GM23338 (cell line): ENCODE measurements at regions not wholly inside any gene's neighbourhood (a gene's known extent, or its start where the extent isn't known, plus 50 kb on each side); places are given as distances from the start of the nearest gene placed in this dataset.

Experiments used
- ATAC-seq: fragments of 200-7000 bp; cut with Tn5 transposase; 3 replicates; pipeline ENCODE4 v1.9.1; 2020
- DNase-seq: peaks from one replicate; pipeline ENCODE4 v3.0.0-alpha.2; 2015; ENCODE audit warnings: low spot score
- H2AFZ ChIP-seq: fragments of 200-600 bp; sonication (generic); 2 replicates; pipeline ENCODE4 v1.8.0; 2016; ENCODE audit warnings: antibody characterized with exemption, mild to moderate bottlenecking, moderate library complexity
- H3F3A ChIP-seq: fragments of 200-600 bp; sonication (generic); replicated peaks from 2 replicates; pipeline ENCODE4 v1.8.0; 2017; ENCODE audit warnings: antibody characterized with exemption, mixed run types, low read depth
- H3K27ac ChIP-seq: fragments of 200-600 bp; sonication (generic); 2 replicates; pipeline ENCODE4 v1.6.1; 2016; ENCODE audit warnings: low read depth
- H3K27me3 ChIP-seq: fragments of 200-600 bp; sonication (generic); 2 replicates; pipeline ENCODE4 v1.8.0; 2016; ENCODE audit warnings: mild to moderate bottlenecking, mixed run types, moderate library complexity; ENCODE audit not compliant: insufficient read depth
- H3K36me3 ChIP-seq: fragments of 200-600 bp; sonication (generic); 2 replicates; pipeline ENCODE4 v1.8.0; 2016; ENCODE audit warnings: mild to moderate bottlenecking; ENCODE audit not compliant: insufficient read depth
- H3K4me1 ChIP-seq: fragments of 200-600 bp; sonication (generic); 2 replicates; pipeline ENCODE4 v1.8.0; 2016; ENCODE audit warnings: mild to moderate bottlenecking, moderate library complexity; ENCODE audit not compliant: insufficient read depth
- H3K4me2 ChIP-seq: fragments of 200-600 bp; sonication (generic); 2 replicates; pipeline ENCODE4 v1.7.1; 2017; ENCODE audit warnings: mixed run types
- H3K4me3 ChIP-seq: fragments of 200-600 bp; sonication (generic); 2 replicates; pipeline ENCODE4 v1.6.1; 2016; ENCODE audit warnings: mixed run types
- H3K79me2 ChIP-seq: fragments of 200-600 bp; sonication (generic); replicated peaks from 2 replicates; pipeline ENCODE4 v1.8.0; 2017; ENCODE audit warnings: mild to moderate bottlenecking; ENCODE audit not compliant: insufficient read depth
- H3K9me2 ChIP-seq: fragments of 200-600 bp; sonication (generic); 2 replicates; pipeline ENCODE4 v1.8.0; 2017; ENCODE audit not compliant: insufficient read depth
- H4K20me1 ChIP-seq: fragments of 200-600 bp; sonication (generic); replicated peaks from 2 replicates; pipeline ENCODE4 v1.8.0; 2017; ENCODE audit warnings: mild to moderate bottlenecking; ENCODE audit not compliant: insufficient read depth
- H3K27ac Mint-ChIP-seq: 2 replicates; pipeline ENCODE4 v1.8.0; 2020; ENCODE audit warnings: inconsistent platforms, mild to moderate bottlenecking, moderate library complexity, mixed read lengths
- H3K27me3 Mint-ChIP-seq: 3 replicates; pipeline ENCODE4 v1.8.0; 2022; ENCODE audit warnings: low read depth, mild to moderate bottlenecking, moderate library complexity, mixed read lengths, inconsistent platforms; ENCODE audit not compliant: insufficient read depth, poor library complexity
- H3K36me3 Mint-ChIP-seq: 3 replicates; pipeline ENCODE4 v1.8.0; 2021; ENCODE audit warnings: low read depth, mild to moderate bottlenecking, inconsistent platforms, moderate library complexity, mixed read lengths
- H3K4me1 Mint-ChIP-seq: 3 replicates; pipeline ENCODE4 v1.8.0; 2020; ENCODE audit warnings: mild to moderate bottlenecking, inconsistent platforms, mixed read lengths
- H3K4me3 Mint-ChIP-seq: 3 replicates; pipeline ENCODE4 v1.8.0; 2021; ENCODE audit warnings: moderate library complexity, mild to moderate bottlenecking, inconsistent platforms, mixed read lengths
- H3K9me3 Mint-ChIP-seq: 3 replicates; pipeline ENCODE4 v1.8.0; 2020; ENCODE audit warnings: moderate library complexity, mild to moderate bottlenecking, inconsistent platforms, mixed read lengths
- CREB1 ChIP-seq: fragments of 250-450 bp; sonication (Bioruptor Pico); IDR thresholded peaks from 2 replicates; pipeline ENCODE4 v1.5.0; 2020; ENCODE audit warnings: low read depth, mild to moderate bottlenecking, moderate library complexity
- EZH2 ChIP-seq: fragments of 200-600 bp; sonication (generic); IDR thresholded peaks from one replicate; pipeline ENCODE4 v1.8.0; 2017; ENCODE audit warnings: antibody characterized with exemption, mild to moderate bottlenecking, low read depth; ENCODE audit not compliant: unreplicated experiment
- EZH2phosphoT487 ChIP-seq: fragments of 200-600 bp; sonication (generic); IDR thresholded peaks from one replicate; pipeline ENCODE4 v1.8.1; 2018; ENCODE audit warnings: antibody characterized with exemption; ENCODE audit not compliant: unreplicated experiment
- JUNB ChIP-seq: IDR thresholded peaks from one replicate; pipeline ENCODE4 v1.6.1; 2016; ENCODE audit warnings: antibody characterized with exemption; ENCODE audit not compliant: unreplicated experiment
- POLR2AphosphoS5 ChIP-seq: IDR thresholded peaks from 2 replicates; pipeline ENCODE4 v1.6.1; 2016; ENCODE audit warnings: antibody characterized with exemption, low read depth
- REST ChIP-seq: IDR thresholded peaks from one replicate; pipeline ENCODE4 v1.6.1; 2018; ENCODE audit warnings: antibody characterized with exemption; ENCODE audit not compliant: unreplicated experiment
- STAT1 ChIP-seq: IDR thresholded peaks from one replicate; pipeline ENCODE4 v1.6.1; 2016; ENCODE audit warnings: antibody characterized with exemption; ENCODE audit not compliant: unreplicated experiment
- ZNF114 ChIP-seq: fragments of 250-450 bp; sonication (Bioruptor Pico); IDR thresholded peaks from 2 replicates; pipeline ENCODE4 v1.5.0; 2020; ENCODE audit warnings: mild to moderate bottlenecking, moderate library complexity
- ZNF331 ChIP-seq: fragments of 250-450 bp; sonication (Bioruptor Pico); IDR thresholded peaks from 2 replicates; pipeline ENCODE4 v1.5.0; 2020; ENCODE audit warnings: low read depth, mild to moderate bottlenecking, moderate library complexity
- TF ChIP-seq, protein P1 (sequence below), 2 experiments: fragments of 200-600 bp in 1 of 2; sonication (generic) in 1 of 2; conservative IDR thresholded peaks; 2 replicates each; pipeline versions ENCODE4 v1.5.1 to v1.6.1; 2016 to 2017; ENCODE audit warnings: antibody characterized with exemption in 2 of 2, low read depth in 2 of 2, mild to moderate bottlenecking in 2 of 2, moderate library complexity in 1 of 2
- TF ChIP-seq, protein P2 (sequence below): fragments of 250-450 bp; sonication (Bioruptor Pico); IDR thresholded peaks from 2 replicates; pipeline ENCODE4 v1.5.0; 2020; ENCODE audit warnings: mild to moderate bottlenecking, moderate library complexity

- TF ChIP-seq, protein P1, sequence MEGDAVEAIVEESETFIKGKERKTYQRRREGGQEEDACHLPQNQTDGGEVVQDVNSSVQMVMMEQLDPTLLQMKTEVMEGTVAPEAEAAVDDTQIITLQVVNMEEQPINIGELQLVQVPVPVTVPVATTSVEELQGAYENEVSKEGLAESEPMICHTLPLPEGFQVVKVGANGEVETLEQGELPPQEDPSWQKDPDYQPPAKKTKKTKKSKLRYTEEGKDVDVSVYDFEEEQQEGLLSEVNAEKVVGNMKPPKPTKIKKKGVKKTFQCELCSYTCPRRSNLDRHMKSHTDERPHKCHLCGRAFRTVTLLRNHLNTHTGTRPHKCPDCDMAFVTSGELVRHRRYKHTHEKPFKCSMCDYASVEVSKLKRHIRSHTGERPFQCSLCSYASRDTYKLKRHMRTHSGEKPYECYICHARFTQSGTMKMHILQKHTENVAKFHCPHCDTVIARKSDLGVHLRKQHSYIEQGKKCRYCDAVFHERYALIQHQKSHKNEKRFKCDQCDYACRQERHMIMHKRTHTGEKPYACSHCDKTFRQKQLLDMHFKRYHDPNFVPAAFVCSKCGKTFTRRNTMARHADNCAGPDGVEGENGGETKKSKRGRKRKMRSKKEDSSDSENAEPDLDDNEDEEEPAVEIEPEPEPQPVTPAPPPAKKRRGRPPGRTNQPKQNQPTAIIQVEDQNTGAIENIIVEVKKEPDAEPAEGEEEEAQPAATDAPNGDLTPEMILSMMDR (conservative IDR thresholded peaks at IDR 0.05; ENCODE audit: low read depth in 2 of 2): no peak
- TF ChIP-seq ZNF331 (CRISPR knock-in tag) (no peak), POLR2AphosphoS5 (no peak), JUNB (no peak), REST (no peak), CREB1 (no peak), EZH2phosphoT487 (no peak), EZH2 (no peak), ZNF114 (CRISPR knock-in tag) (no peak)
Observed at GRCh38 chr5:173726846-173727557, 110.6 kb upstream of the BOD1 start (continued).

GRCh38 chr5:173727839-173728778 lies 111.7 kb upstream of the BOD1 start:
- H3K27ac ChIP-seq: no peak overlapping the region
- H3K9me3 Mint-ChIP-seq: peaks cover 11% of the 10 kb centered on the region; the same call in 1 of the 3 replicates
- no peaks in the 10 kb centered on the region for H3F3A ChIP-seq
- peaks cover 22% of the 10 kb centered on the region for H3K36me3 Mint-ChIP-seq
- H3K4me3 Mint-ChIP-seq: no peak overlapping the region
- H3K27me3 Mint-ChIP-seq: peaks cover 12% of the 10 kb centered on the region
- H3K27ac Mint-ChIP-seq: no peak overlapping the region; the same call in 1 of the 2 replicates
- no peak overlapping the region for H3K4me2 ChIP-seq
- H3K4me1 ChIP-seq: peaks cover 14% of the 10 kb centered on the region; the same call in 1 of the 2 replicates
- ATAC-seq (no peak), DNase-seq (no peak)
- no peak overlapping the region for H3K4me3 ChIP-seq
- no peaks in the 10 kb centered on the region for H4K20me1 ChIP-seq
- H2AFZ ChIP-seq: no peak overlapping the region
- no peaks in the 10 kb centered on the region for H3K27me3 ChIP-seq
- no peaks in the 10 kb centered on the region; the same call in 1 of the 2 replicates for H3K9me2 ChIP-seq
- H3K4me1 Mint-ChIP-seq: peaks cover 16% of the 10 kb centered on the region
- H3K79me2 ChIP-seq: no peaks in the 10 kb centered on the region; the same call in 1 of the 2 replicates
- H3K36me3 ChIP-seq: no peaks in the 10 kb centered on the region; the same call in 1 of the 2 replicates
- no peak for TF ChIP-seq EZH2phosphoT487
- TF ChIP-seq EZH2: no peak
- TF ChIP-seq, protein P2, sequence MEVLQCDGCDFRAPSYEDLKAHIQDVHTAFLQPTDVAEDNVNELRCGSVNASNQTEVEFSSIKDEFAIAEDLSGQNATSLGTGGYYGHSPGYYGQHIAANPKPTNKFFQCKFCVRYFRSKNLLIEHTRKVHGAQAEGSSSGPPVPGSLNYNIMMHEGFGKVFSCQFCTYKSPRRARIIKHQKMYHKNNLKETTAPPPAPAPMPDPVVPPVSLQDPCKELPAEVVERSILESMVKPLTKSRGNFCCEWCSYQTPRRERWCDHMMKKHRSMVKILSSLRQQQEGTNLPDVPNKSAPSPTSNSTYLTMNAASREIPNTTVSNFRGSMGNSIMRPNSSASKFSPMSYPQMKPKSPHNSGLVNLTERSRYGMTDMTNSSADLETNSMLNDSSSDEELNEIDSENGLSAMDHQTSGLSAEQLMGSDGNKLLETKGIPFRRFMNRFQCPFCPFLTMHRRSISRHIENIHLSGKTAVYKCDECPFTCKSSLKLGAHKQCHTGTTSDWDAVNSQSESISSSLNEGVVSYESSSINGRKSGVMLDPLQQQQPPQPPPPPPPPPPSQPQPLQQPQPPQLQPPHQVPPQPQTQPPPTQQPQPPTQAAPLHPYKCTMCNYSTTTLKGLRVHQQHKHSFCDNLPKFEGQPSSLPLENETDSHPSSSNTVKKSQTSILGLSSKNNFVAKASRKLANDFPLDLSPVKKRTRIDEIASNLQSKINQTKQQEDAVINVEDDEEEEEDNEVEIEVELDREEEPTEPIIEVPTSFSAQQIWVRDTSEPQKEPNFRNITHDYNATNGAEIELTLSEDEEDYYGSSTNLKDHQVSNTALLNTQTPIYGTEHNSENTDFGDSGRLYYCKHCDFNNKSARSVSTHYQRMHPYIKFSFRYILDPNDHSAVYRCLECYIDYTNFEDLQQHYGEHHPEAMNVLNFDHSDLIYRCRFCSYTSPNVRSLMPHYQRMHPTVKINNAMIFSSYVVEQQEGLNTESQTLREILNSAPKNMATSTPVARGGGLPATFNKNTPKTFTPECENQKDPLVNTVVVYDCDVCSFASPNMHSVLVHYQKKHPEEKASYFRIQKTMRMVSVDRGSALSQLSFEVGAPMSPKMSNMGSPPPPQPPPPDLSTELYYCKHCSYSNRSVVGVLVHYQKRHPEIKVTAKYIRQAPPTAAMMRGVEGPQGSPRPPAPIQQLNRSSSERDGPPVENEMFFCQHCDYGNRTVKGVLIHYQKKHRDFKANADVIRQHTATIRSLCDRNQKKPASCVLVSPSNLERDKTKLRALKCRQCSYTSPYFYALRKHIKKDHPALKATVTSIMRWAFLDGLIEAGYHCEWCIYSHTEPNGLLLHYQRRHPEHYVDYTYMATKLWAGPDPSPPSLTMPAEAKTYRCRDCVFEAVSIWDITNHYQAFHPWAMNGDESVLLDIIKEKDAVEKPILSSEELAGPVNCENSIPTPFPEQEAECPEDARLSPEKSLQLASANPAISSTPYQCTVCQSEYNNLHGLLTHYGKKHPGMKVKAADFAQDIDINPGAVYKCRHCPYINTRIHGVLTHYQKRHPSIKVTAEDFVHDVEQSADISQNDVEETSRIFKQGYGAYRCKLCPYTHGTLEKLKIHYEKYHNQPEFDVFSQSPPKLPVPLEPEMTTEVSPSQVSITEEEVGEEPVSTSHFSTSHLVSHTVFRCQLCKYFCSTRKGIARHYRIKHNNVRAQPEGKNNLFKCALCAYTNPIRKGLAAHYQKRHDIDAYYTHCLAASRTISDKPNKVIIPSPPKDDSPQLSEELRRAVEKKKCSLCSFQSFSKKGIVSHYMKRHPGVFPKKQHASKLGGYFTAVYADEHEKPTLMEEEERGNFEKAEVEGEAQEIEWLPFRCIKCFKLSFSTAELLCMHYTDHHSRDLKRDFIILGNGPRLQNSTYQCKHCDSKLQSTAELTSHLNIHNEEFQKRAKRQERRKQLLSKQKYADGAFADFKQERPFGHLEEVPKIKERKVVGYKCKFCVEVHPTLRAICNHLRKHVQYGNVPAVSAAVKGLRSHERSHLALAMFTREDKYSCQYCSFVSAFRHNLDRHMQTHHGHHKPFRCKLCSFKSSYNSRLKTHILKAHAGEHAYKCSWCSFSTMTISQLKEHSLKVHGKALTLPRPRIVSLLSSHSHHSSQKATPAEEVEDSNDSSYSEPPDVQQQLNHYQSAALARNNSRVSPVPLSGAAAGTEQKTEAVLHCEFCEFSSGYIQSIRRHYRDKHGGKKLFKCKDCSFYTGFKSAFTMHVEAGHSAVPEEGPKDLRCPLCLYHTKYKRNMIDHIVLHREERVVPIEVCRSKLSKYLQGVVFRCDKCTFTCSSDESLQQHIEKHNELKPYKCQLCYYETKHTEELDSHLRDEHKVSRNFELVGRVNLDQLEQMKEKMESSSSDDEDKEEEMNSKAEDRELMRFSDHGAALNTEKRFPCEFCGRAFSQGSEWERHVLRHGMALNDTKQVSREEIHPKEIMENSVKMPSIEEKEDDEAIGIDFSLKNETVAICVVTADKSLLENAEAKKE: no peak
- TF ChIP-seq POLR2AphosphoS5: no peak
- TF ChIP-seq STAT1: no peak
- TF ChIP-seq ZNF114 (CRISPR knock-in tag): no peak
